GM23338 (cell line): ENCODE measurements at regions not wholly inside any gene's neighbourhood (a gene's known extent, or its start where the extent isn't known, plus 50 kb on each side); places are given as distances from the start of the nearest gene placed in this dataset.

Experiments used
- ATAC-seq: fragments of 200-7000 bp; cut with Tn5 transposase; 3 replicates; pipeline ENCODE4 v1.9.1; 2020
- DNase-seq: peaks from one replicate; pipeline ENCODE4 v3.0.0-alpha.2; 2015; ENCODE audit warnings: low spot score
- H2AFZ ChIP-seq: fragments of 200-600 bp; sonication (generic); 2 replicates; pipeline ENCODE4 v1.8.0; 2016; ENCODE audit warnings: antibody characterized with exemption, mild to moderate bottlenecking, moderate library complexity
- H3F3A ChIP-seq: fragments of 200-600 bp; sonication (generic); replicated peaks from 2 replicates; pipeline ENCODE4 v1.8.0; 2017; ENCODE audit warnings: antibody characterized with exemption, mixed run types, low read depth
- H3K27ac ChIP-seq: fragments of 200-600 bp; sonication (generic); 2 replicates; pipeline ENCODE4 v1.6.1; 2016; ENCODE audit warnings: low read depth
- H3K27me3 ChIP-seq: fragments of 200-600 bp; sonication (generic); 2 replicates; pipeline ENCODE4 v1.8.0; 2016; ENCODE audit warnings: mild to moderate bottlenecking, mixed run types, moderate library complexity; ENCODE audit not compliant: insufficient read depth
- H3K36me3 ChIP-seq: fragments of 200-600 bp; sonication (generic); 2 replicates; pipeline ENCODE4 v1.8.0; 2016; ENCODE audit warnings: mild to moderate bottlenecking; ENCODE audit not compliant: insufficient read depth
- H3K4me1 ChIP-seq: fragments of 200-600 bp; sonication (generic); 2 replicates; pipeline ENCODE4 v1.8.0; 2016; ENCODE audit warnings: mild to moderate bottlenecking, moderate library complexity; ENCODE audit not compliant: insufficient read depth
- H3K4me2 ChIP-seq: fragments of 200-600 bp; sonication (generic); 2 replicates; pipeline ENCODE4 v1.7.1; 2017; ENCODE audit warnings: mixed run types
- H3K4me3 ChIP-seq: fragments of 200-600 bp; sonication (generic); 2 replicates; pipeline ENCODE4 v1.6.1; 2016; ENCODE audit warnings: mixed run types
- H3K79me2 ChIP-seq: fragments of 200-600 bp; sonication (generic); replicated peaks from 2 replicates; pipeline ENCODE4 v1.8.0; 2017; ENCODE audit warnings: mild to moderate bottlenecking; ENCODE audit not compliant: insufficient read depth
- H3K9me2 ChIP-seq: fragments of 200-600 bp; sonication (generic); 2 replicates; pipeline ENCODE4 v1.8.0; 2017; ENCODE audit not compliant: insufficient read depth
- H4K20me1 ChIP-seq: fragments of 200-600 bp; sonication (generic); replicated peaks from 2 replicates; pipeline ENCODE4 v1.8.0; 2017; ENCODE audit warnings: mild to moderate bottlenecking; ENCODE audit not compliant: insufficient read depth
- H3K27ac Mint-ChIP-seq: 2 replicates; pipeline ENCODE4 v1.8.0; 2020; ENCODE audit warnings: inconsistent platforms, mild to moderate bottlenecking, moderate library complexity, mixed read lengths
- H3K27me3 Mint-ChIP-seq: 3 replicates; pipeline ENCODE4 v1.8.0; 2022; ENCODE audit warnings: low read depth, mild to moderate bottlenecking, moderate library complexity, mixed read lengths, inconsistent platforms; ENCODE audit not compliant: insufficient read depth, poor library complexity
- H3K36me3 Mint-ChIP-seq: 3 replicates; pipeline ENCODE4 v1.8.0; 2021; ENCODE audit warnings: low read depth, mild to moderate bottlenecking, inconsistent platforms, moderate library complexity, mixed read lengths
- H3K4me1 Mint-ChIP-seq: 3 replicates; pipeline ENCODE4 v1.8.0; 2020; ENCODE audit warnings: mild to moderate bottlenecking, inconsistent platforms, mixed read lengths
- H3K4me3 Mint-ChIP-seq: 3 replicates; pipeline ENCODE4 v1.8.0; 2021; ENCODE audit warnings: moderate library complexity, mild to moderate bottlenecking, inconsistent platforms, mixed read lengths
- H3K9me3 Mint-ChIP-seq: 3 replicates; pipeline ENCODE4 v1.8.0; 2020; ENCODE audit warnings: moderate library complexity, mild to moderate bottlenecking, inconsistent platforms, mixed read lengths
- CREB1 ChIP-seq: fragments of 250-450 bp; sonication (Bioruptor Pico); IDR thresholded peaks from 2 replicates; pipeline ENCODE4 v1.5.0; 2020; ENCODE audit warnings: low read depth, mild to moderate bottlenecking, moderate library complexity
- CTCF ChIP-seq, 2 experiments: fragments of 200-600 bp in 1 of 2; sonication (generic) in 1 of 2; conservative IDR thresholded peaks; 2 replicates each; pipeline versions ENCODE4 v1.5.1 to v1.6.1; 2016 to 2017; ENCODE audit warnings: antibody characterized with exemption in 2 of 2, low read depth in 2 of 2, mild to moderate bottlenecking in 2 of 2, moderate library complexity in 1 of 2
- EZH2 ChIP-seq: fragments of 200-600 bp; sonication (generic); IDR thresholded peaks from one replicate; pipeline ENCODE4 v1.8.0; 2017; ENCODE audit warnings: antibody characterized with exemption, mild to moderate bottlenecking, low read depth; ENCODE audit not compliant: unreplicated experiment
- EZH2phosphoT487 ChIP-seq: fragments of 200-600 bp; sonication (generic); IDR thresholded peaks from one replicate; pipeline ENCODE4 v1.8.1; 2018; ENCODE audit warnings: antibody characterized with exemption; ENCODE audit not compliant: unreplicated experiment
- STAT1 ChIP-seq: IDR thresholded peaks from one replicate; pipeline ENCODE4 v1.6.1; 2016; ENCODE audit warnings: antibody characterized with exemption; ENCODE audit not compliant: unreplicated experiment
- ZNF114 ChIP-seq: fragments of 250-450 bp; sonication (Bioruptor Pico); IDR thresholded peaks from 2 replicates; pipeline ENCODE4 v1.5.0; 2020; ENCODE audit warnings: mild to moderate bottlenecking, moderate library complexity
- ZNF331 ChIP-seq: fragments of 250-450 bp; sonication (Bioruptor Pico); IDR thresholded peaks from 2 replicates; pipeline ENCODE4 v1.5.0; 2020; ENCODE audit warnings: low read depth, mild to moderate bottlenecking, moderate library complexity
- TF ChIP-seq, protein P1 (sequence below): IDR thresholded peaks from one replicate; pipeline ENCODE4 v1.6.1; 2018; ENCODE audit warnings: antibody characterized with exemption; ENCODE audit not compliant: unreplicated experiment

GRCh38 chr1:25030674-25031589 lies 100.9 kb upstream of the RUNX3 start:
- peaks cover 1% of the 10 kb centered on the region for H3K27me3 Mint-ChIP-seq
- no peak for ATAC-seq
- H3K4me3 Mint-ChIP-seq = no peak overlapping the region

More at GRCh38 chr1:25030674-25031589, 100.9 kb upstream of the RUNX3 start:
- Histone ChIP-seq H3F3A (no peaks in the 10 kb centered on the region), H4K20me1 (no peaks in the 10 kb centered on the region), H3K4me3 (no peak overlapping the region), H3K36me3 (no peaks in the 10 kb centered on the region), H3K79me2 (no peaks in the 10 kb centered on the region), H3K27me3 (no peaks in the 10 kb centered on the region), H3K27ac (no peak overlapping the region), H3K4me1 (peaks cover 10% of the 10 kb centered on the region), H3K9me2 (no peaks in the 10 kb centered on the region), H3K4me2 (no peak overlapping the region), H2AFZ (no peak overlapping the region)
- H3K9me3 Mint-ChIP-seq = no peaks in the 10 kb centered on the region; the same call in 2 of the 3 replicates
- H3K4me1 Mint-ChIP-seq = peaks cover 13% of the 10 kb centered on the region
- peaks cover 3% of the 10 kb centered on the region; the same call in 2 of the 3 replicates for H3K36me3 Mint-ChIP-seq
- TF ChIP-seq, protein P1, sequence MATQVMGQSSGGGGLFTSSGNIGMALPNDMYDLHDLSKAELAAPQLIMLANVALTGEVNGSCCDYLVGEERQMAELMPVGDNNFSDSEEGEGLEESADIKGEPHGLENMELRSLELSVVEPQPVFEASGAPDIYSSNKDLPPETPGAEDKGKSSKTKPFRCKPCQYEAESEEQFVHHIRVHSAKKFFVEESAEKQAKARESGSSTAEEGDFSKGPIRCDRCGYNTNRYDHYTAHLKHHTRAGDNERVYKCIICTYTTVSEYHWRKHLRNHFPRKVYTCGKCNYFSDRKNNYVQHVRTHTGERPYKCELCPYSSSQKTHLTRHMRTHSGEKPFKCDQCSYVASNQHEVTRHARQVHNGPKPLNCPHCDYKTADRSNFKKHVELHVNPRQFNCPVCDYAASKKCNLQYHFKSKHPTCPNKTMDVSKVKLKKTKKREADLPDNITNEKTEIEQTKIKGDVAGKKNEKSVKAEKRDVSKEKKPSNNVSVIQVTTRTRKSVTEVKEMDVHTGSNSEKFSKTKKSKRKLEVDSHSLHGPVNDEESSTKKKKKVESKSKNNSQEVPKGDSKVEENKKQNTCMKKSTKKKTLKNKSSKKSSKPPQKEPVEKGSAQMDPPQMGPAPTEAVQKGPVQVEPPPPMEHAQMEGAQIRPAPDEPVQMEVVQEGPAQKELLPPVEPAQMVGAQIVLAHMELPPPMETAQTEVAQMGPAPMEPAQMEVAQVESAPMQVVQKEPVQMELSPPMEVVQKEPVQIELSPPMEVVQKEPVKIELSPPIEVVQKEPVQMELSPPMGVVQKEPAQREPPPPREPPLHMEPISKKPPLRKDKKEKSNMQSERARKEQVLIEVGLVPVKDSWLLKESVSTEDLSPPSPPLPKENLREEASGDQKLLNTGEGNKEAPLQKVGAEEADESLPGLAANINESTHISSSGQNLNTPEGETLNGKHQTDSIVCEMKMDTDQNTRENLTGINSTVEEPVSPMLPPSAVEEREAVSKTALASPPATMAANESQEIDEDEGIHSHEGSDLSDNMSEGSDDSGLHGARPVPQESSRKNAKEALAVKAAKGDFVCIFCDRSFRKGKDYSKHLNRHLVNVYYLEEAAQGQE = no peak
- no peak for TF ChIP-seq ZNF331
- TF ChIP-seq ZNF114 (CRISPR knock-in tag) = no peak
- no peak for TF ChIP-seq CTCF (conservative IDR thresholded peaks at IDR 0.05; ENCODE audit: low read depth in 2 of 2)
- no peak for TF ChIP-seq EZH2phosphoT487
- no peak for TF ChIP-seq CREB1
- TF ChIP-seq EZH2 = no peak
- TF ChIP-seq STAT1 = no peak
- DNase-seq = no peak
- no peak overlapping the region for H3K27ac Mint-ChIP-seq
